ENCODE measurements at regions not wholly inside any gene's neighbourhood (a gene's known extent, or its start where the extent isn't known, plus 50 kb on each side); places are given as distances from the start of the nearest gene placed in this dataset.

- Histone ChIP-seq H3K18ac (ENCODE audit: insufficient read length, low read depth, low read length) (no peak overlapping the region), H3K4ac (ENCODE audit: low read depth, low read length) (no peak overlapping the region), H2BK15ac (ENCODE audit: low read depth, low read length) (no peak overlapping the region), H3K9ac (ENCODE audit: extremely low read depth, insufficient read length, low read length) (no peak overlapping the region), H2BK5ac (ENCODE audit: insufficient read length, low read length) (no peak overlapping the region), H3K79me2 (ENCODE audit: insufficient read depth, low read length) (peaks cover 6% of the 10 kb centered on the region; the same call in 1 of the 2 replicates), H2BK120ac (ENCODE audit: low read depth, low read length, poor library complexity, severe bottlenecking) (no peak overlapping the region), H3K14ac (ENCODE audit: insufficient read depth, low read length) (no peak overlapping the region), H3K27me3 (ENCODE audit: insufficient read depth, low read length) (no peaks in the 10 kb centered on the region), H3K4me2 (ENCODE audit: insufficient read depth, insufficient read length, low read length) (no peak overlapping the region), H3K79me1 (ENCODE audit: insufficient read depth, low read depth, low read length, poor library complexity, severe bottlenecking) (peaks cover under 1% of the 10 kb centered on the region), H3T11ph (ENCODE audit: low read length) (no peak overlapping the region), H4K8ac (replicated peaks; ENCODE audit: insufficient read length, low read depth, low read length) (no peak overlapping the region), H2AK5ac (ENCODE audit: insufficient read length, low read length) (no peak overlapping the region), H4K20me1 (ENCODE audit: control insufficient read depth, insufficient read depth, insufficient read length) (no peaks in the 10 kb centered on the region), H3K9me3 (ENCODE audit: control insufficient read depth, low read depth, low read length) (no peaks in the 10 kb centered on the region), H2BK20ac (ENCODE audit: low read depth, low read length, poor library complexity, severe bottlenecking) (no peak overlapping the region), H3K23ac (ENCODE audit: insufficient read length, low read depth, low read length) (no peak overlapping the region), H3K23me2 (ENCODE audit: insufficient read length, low read depth, low read length, poor library complexity, severe bottlenecking) (no peaks in the 10 kb centered on the region), H4K91ac (ENCODE audit: insufficient read length, low read depth, low read length) (no peak overlapping the region), H2AFZ (ENCODE audit: low read length) (no peak overlapping the region), H3K56ac (ENCODE audit: insufficient read length, low read depth, low read length) (no peak overlapping the region), H4K5ac (ENCODE audit: insufficient read length, low read depth, low read length) (no peak overlapping the region), H3K4me1 (ENCODE audit: insufficient read depth, low read length) (peaks cover 15% of the 10 kb centered on the region), H3K27ac (ENCODE audit: insufficient read length, low read depth, low read length) (no peak overlapping the region), H2BK12ac (ENCODE audit: insufficient read length, low read depth, low read length) (no peak overlapping the region)
- Mint-ChIP-seq H3K4me1 (peaks cover 33 to 44% of the 10 kb centered on the region in 2 experiments), H3K27me3 (ENCODE audit: low read depth) (no peaks in the 10 kb centered on the region), H3K9me3 (no peaks in the 10 kb centered on the region; a peak in 1 of 5 replicates), H3K4me3 (no peak overlapping the region), H3K27ac (peak overlapping the region in 2 of 3 experiments; percentile 20 to 46; a peak in 3 of 7 replicates), H3K36me3 (ENCODE audit: insufficient read depth in 1 of 3, low read depth in 3 of 3) (peaks cover 0 to 5% (median 1%) of the 10 kb centered on the region in 3 experiments; a peak in 4 of 7 replicates)
- no peak for TF ChIP-seq CTCF (conservative IDR thresholded peaks at IDR 0.05)
- DNase-seq: no peak
- no CpG with 5 or more reads among the region's 4 CpGs for WGBS (ENCODE audit: extremely low coverage, insufficient read length, low lambda C conversion rate)
Measured at GRCh38 chr2:134161170-134161547, 92.7 kb upstream of the MGAT5 start.
